ENCODE measurements at regions not wholly inside any gene's neighbourhood (a gene's known extent, or its start where the extent isn't known, plus 50 kb on each side); places are given as distances from the start of the nearest gene placed in this dataset.
A peak's percentile ranks its signal among the peaks of the same experiment; 100 is the strongest.
"Not testable (repeated sequence)": the region's sequence is repeated elsewhere in the genome, so short reads cannot be mapped to it uniquely, and the experiment has no call there.

DNA sequence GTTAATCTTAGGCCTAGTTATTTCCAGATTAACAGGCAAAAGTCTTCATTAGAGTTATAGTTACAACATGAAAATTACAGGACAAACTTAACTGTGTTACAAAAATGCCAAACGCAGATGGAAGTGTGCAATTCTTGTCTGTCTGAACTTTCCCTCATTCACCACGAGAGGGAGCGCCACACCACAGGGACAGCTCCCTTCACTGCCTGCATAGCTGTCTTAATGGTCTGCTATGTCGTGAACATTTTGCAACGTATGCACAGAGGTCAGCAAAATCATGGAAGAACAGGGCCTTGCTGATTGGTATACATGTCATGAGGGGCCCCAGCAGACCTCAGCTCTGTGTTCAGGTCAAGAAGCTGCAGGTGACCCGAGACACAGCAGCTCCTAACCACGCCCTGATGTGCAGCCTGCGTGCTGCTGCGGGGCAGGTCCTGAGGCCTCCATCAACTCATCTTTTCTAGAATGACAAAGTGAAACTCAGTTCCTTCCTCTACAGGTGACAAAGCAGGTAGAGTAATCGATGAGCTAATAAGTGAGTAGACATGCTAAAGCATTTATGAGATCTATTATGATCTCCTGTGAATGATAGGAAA, 78.8 kb upstream of the ATP8B1 start:
- no peaks in the 10 kb centered on the region for H3K36me3 ChIP-seq (ENCODE audit: control insufficient read depth, insufficient read depth, low read length)
- no peaks in the 10 kb centered on the region for H3K9me3 ChIP-seq (ENCODE audit: control insufficient read depth, insufficient read depth, low read length)
- Mint-ChIP-seq H3K27ac (no peak overlapping the region), H3K36me3 (no peaks in the 10 kb centered on the region), H3K4me3 (no peak overlapping the region), H3K27me3 (ENCODE audit: low read depth in 2 of 2) (peaks cover 2 to 5% of the 10 kb centered on the region in 2 donors), H3K4me1 (no peaks in the 10 kb centered on the region), H3K9me3 (no peaks in the 10 kb centered on the region)
- no peaks in the 10 kb centered on the region for H3K4me1 ChIP-seq (ENCODE audit: control insufficient read depth, insufficient read depth, low read length)
- 42% methylated on average over 9 of the region's 10 CpGs for WGBS (ENCODE audit: insufficient coverage)
- DNase-seq (peak; percentile 16 to 72), ATAC-seq (peak in 2 of 3 donors; percentile 76 to 91)
- H3K4me3 ChIP-seq (ENCODE audit: low read length), result no peak overlapping the region
- TF ChIP-seq, protein P1, sequence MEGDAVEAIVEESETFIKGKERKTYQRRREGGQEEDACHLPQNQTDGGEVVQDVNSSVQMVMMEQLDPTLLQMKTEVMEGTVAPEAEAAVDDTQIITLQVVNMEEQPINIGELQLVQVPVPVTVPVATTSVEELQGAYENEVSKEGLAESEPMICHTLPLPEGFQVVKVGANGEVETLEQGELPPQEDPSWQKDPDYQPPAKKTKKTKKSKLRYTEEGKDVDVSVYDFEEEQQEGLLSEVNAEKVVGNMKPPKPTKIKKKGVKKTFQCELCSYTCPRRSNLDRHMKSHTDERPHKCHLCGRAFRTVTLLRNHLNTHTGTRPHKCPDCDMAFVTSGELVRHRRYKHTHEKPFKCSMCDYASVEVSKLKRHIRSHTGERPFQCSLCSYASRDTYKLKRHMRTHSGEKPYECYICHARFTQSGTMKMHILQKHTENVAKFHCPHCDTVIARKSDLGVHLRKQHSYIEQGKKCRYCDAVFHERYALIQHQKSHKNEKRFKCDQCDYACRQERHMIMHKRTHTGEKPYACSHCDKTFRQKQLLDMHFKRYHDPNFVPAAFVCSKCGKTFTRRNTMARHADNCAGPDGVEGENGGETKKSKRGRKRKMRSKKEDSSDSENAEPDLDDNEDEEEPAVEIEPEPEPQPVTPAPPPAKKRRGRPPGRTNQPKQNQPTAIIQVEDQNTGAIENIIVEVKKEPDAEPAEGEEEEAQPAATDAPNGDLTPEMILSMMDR (IDR thresholded peaks at IDR 0.05), result peak; percentile 73
- no peak overlapping the region for H3K27ac ChIP-seq (ENCODE audit: low read length)
- intact Hi-C loops (cut with micrococcal nuclease), result loop anchor here (2.0 to 5.0 kb wide), 2 partner anchors 241 to 300 kb away; no protein-coding TSS in a partner anchor
- H3K27me3 ChIP-seq (ENCODE audit: control insufficient read depth, insufficient read depth, low read length), result no peaks in the 10 kb centered on the region

DNA sequence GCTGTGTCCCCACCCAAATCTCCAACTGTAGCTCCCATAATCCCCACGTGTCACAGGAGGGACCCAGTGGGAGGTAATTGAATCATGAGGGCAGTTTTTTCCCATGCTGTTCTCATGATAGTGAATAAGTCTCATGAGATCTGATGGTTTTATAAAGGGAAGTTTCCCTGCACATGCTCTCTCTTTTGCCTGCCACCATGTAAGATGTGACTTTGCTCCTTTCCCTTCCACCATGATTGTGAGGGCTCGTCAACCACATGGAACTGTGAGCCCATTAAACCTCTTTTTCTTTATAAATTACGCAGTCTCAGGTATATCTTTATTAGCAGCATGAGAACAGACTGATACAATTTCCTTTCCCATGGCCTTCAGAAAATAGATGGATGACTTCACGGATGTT, 76.8 kb upstream of the ATP8B1 start:
- H3K27me3 Mint-ChIP-seq (ENCODE audit: low read depth in 2 of 2), result peaks cover 2 to 11% of the 10 kb centered on the region in 2 donors
- not testable (repeated sequence) for H3K36me3 ChIP-seq (ENCODE audit: control insufficient read depth, insufficient read depth, low read length); H3K36me3 Mint-ChIP-seq; H3K4me3 Mint-ChIP-seq; H3K4me1 ChIP-seq (ENCODE audit: control insufficient read depth, insufficient read depth, low read length); DNase-seq; H3K27ac Mint-ChIP-seq; H3K9me3 Mint-ChIP-seq; H3K27ac ChIP-seq (ENCODE audit: low read length); ATAC-seq; H3K27me3 ChIP-seq (ENCODE audit: control insufficient read depth, insufficient read depth, low read length); H3K4me3 ChIP-seq (ENCODE audit: low read length); H3K4me1 Mint-ChIP-seq; H3K9me3 ChIP-seq (ENCODE audit: control insufficient read depth, insufficient read depth, low read length)
- intact Hi-C loops (cut with micrococcal nuclease), result loop anchor here (2.0 to 5.0 kb wide), 2 partner anchors 243 to 302 kb away; no protein-coding TSS in a partner anchor
- 98% methylated on average over 3 of the region's 4 CpGs for WGBS (ENCODE audit: insufficient coverage)

DNA sequence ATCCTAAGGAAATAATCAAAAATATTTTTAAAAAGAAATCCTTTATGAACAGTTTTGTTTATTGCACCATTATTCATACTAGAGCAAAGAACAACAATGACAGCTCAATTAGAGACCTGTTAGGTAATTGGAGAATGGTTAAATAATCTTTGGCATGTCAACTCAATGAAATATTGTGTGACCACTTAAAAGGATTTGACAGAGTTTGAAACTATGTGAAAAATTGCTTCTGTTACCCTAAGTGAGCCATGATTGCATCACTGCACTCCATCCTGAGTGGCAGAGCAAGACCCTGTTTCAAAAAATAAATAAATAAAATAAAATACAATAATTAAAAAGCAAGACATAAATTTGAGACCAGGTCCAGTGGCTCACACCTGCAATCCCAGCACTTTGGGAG, 66.1 kb upstream of the ATP8B1 start:
- Mint-ChIP-seq H3K4me1 (no peaks in the 10 kb centered on the region), H3K27ac (no peak overlapping the region), H3K36me3 (peaks cover 13% of the 10 kb centered on the region), H3K9me3 (peaks cover 5 to 9% of the 10 kb centered on the region in 2 donors), H3K27me3 (ENCODE audit: low read depth in 2 of 2) (no peaks in the 10 kb centered on the region), H3K4me3 (no peak overlapping the region)
- TF ChIP-seq, protein P1 (IDR thresholded peaks at IDR 0.05), result no peak
- intact Hi-C loops (cut with micrococcal nuclease), result no loop called here
- ATAC-seq (no peak), DNase-seq (no peak)
- H3K27ac ChIP-seq (ENCODE audit: low read length), result no peak overlapping the region
- H3K4me3 ChIP-seq (ENCODE audit: low read length), result no peak overlapping the region
- no peaks in the 10 kb centered on the region for H3K27me3 ChIP-seq (ENCODE audit: control insufficient read depth, insufficient read depth, low read length)
- H3K9me3 ChIP-seq (ENCODE audit: control insufficient read depth, insufficient read depth, low read length), result peaks cover 5% of the 10 kb centered on the region
- no peaks in the 10 kb centered on the region for H3K4me1 ChIP-seq (ENCODE audit: control insufficient read depth, insufficient read depth, low read length)
- no peaks in the 10 kb centered on the region for H3K36me3 ChIP-seq (ENCODE audit: control insufficient read depth, insufficient read depth, low read length)

DNA sequence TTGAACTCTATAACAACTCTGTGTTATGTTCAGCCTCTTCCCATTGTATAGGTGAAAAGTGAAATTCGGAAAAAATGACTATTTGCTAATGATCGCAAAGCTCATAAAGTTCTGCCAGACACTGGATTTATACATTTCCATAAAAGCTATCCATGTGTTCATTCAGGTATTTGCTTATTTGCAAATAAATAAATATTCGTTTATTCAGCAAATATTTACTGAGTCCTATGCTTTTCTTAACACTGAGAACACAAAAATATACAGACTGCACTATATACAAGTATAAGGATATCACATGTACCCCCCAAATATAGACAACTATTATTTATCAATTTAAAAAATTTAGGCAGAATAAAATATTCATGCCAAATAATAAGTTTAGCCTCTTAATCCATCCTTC, 63.2 kb upstream of the ATP8B1 start:
- Mint-ChIP-seq H3K4me1 (no peaks in the 10 kb centered on the region), H3K27me3 (ENCODE audit: low read depth in 2 of 2) (no peaks in the 10 kb centered on the region), H3K27ac (no peak overlapping the region), H3K4me3 (no peak overlapping the region), H3K9me3 (peaks cover 0 to under 1% of the 10 kb centered on the region in 2 donors), H3K36me3 (peaks cover 2% of the 10 kb centered on the region)
- Histone ChIP-seq H3K27ac (ENCODE audit: low read length) (no peak overlapping the region), H3K4me1 (ENCODE audit: control insufficient read depth, insufficient read depth, low read length) (no peaks in the 10 kb centered on the region), H3K9me3 (ENCODE audit: control insufficient read depth, insufficient read depth, low read length) (no peaks in the 10 kb centered on the region), H3K36me3 (ENCODE audit: control insufficient read depth, insufficient read depth, low read length) (no peaks in the 10 kb centered on the region), H3K27me3 (ENCODE audit: control insufficient read depth, insufficient read depth, low read length) (no peaks in the 10 kb centered on the region), H3K4me3 (ENCODE audit: low read length) (no peak overlapping the region)
- ATAC-seq (no peak), DNase-seq (no peak)
- intact Hi-C loops (cut with micrococcal nuclease), result no loop called here
- TF ChIP-seq, protein P1 (IDR thresholded peaks at IDR 0.05), result no peak
- 50% methylated on average over 2 of the region's 3 CpGs for WGBS (ENCODE audit: insufficient coverage)
